GM18505 (cell line): ENCODE measurements at regions not wholly inside any gene's neighbourhood (a gene's known extent, or its start where the extent isn't known, plus 50 kb on each side); places are given as distances from the start of the nearest gene placed in this dataset.
"Not testable (repeated sequence)": the region's sequence is repeated elsewhere in the genome, so short reads cannot be mapped to it uniquely, and the experiment has no call there.

ENCODE experiments used
- ATAC-seq: cut with Tn5 transposase; IDR thresholded peaks from one replicate; pipeline ENCODE4 v1.9.1; 2021; ENCODE audit not compliant: unreplicated experiment
- POLR2A ChIP-seq: IDR thresholded peaks from 4 replicates; pipeline ENCODE4 v1.6.1; 2011; ENCODE audit warnings: borderline replicate concordance; ENCODE audit not compliant: insufficient read depth, insufficient read length; ENCODE audit errors: extremely low read depth

GRCh38 chr3:23728601-23729117 is 77.1 kb upstream of the UBE2E1 start:
- no peak for TF ChIP-seq POLR2A
- no peak for ATAC-seq

GRCh38 chr3:23729362-23729761 is 76.4 kb upstream of the UBE2E1 start:
- not testable (repeated sequence) for ATAC-seq

GRCh38 chr3:23734481-23734880 is 71.3 kb upstream of the UBE2E1 start:
- TF ChIP-seq POLR2A: no peak
- ATAC-seq: no peak

GRCh38 chr3:23735062-23735461 is 70.7 kb upstream of the UBE2E1 start:
- no peak for TF ChIP-seq POLR2A

GRCh38 chr3:23735535-23736326 is 70.0 kb upstream of the UBE2E1 start:
- no peak for ATAC-seq
- no peak for TF ChIP-seq POLR2A

More at GRCh38 chr3:23735062-23735461, 70.7 kb upstream of the UBE2E1 start:
- no peak for ATAC-seq

- ATAC-seq: no peak
- no peak for TF ChIP-seq POLR2A
Measured at GRCh38 chr3:23738944-23739343, 66.8 kb upstream of the UBE2E1 start.

- ATAC-seq: no peak
- no peak for TF ChIP-seq POLR2A
Measured at GRCh38 chr3:23739536-23739935, 66.2 kb upstream of the UBE2E1 start.

- ATAC-seq: peak; percentile 90
- no peak for TF ChIP-seq POLR2A
Measured at GRCh38 chr3:23740517-23740965, 65.2 kb upstream of the UBE2E1 start.

- ATAC-seq: peak; percentile 3
Measured at GRCh38 chr3:23741036-23741706, 64.6 kb upstream of the UBE2E1 start.

GRCh38 chr3:23743141-23743784 is 62.5 kb upstream of the UBE2E1 start:
- no peak for ATAC-seq
- TF ChIP-seq POLR2A: no peak

More at GRCh38 chr3:23741036-23741706, 64.6 kb upstream of the UBE2E1 start:
- TF ChIP-seq POLR2A: no peak

- ATAC-seq: no peak
- no peak for TF ChIP-seq POLR2A
Measured at GRCh38 chr3:23746441-23746840, 59.3 kb upstream of the UBE2E1 start.

- ATAC-seq: no peak
- TF ChIP-seq POLR2A: no peak
Measured at GRCh38 chr3:23747841-23748240, 57.9 kb upstream of the UBE2E1 start.

GRCh38 chr3:23748398-23749110 is 57.2 kb upstream of the UBE2E1 start:
- no peak for TF ChIP-seq POLR2A
- no peak for ATAC-seq
